ENCODE measurements at regions not wholly inside any gene's neighbourhood (a gene's known extent, or its start where the extent isn't known, plus 50 kb on each side); places are given as distances from the start of the nearest gene placed in this dataset.

DNA sequence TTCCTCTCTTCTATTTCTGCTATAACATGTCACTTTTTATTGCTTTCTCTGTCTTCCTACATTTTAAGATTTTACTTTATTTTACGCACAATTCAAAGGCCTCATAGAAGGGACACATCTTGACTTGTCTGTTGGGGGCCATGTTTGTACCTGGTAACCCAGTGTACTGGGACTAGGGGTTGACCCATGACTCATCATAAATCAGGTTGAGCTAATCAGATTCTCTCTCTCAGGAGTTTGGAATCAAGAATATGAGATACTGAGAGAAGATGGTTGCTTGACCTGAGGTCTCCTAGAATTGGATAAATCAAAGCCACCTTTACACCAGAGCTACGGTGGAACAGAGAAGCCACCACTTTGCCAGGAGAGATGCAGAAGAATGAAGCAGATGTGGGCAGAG lies 153.0 kb downstream of the UXS1 start:
- no peak for DNase-seq (ENCODE audit: low read depth in 3 of 3, low spot score in 1 of 3)

DNA sequence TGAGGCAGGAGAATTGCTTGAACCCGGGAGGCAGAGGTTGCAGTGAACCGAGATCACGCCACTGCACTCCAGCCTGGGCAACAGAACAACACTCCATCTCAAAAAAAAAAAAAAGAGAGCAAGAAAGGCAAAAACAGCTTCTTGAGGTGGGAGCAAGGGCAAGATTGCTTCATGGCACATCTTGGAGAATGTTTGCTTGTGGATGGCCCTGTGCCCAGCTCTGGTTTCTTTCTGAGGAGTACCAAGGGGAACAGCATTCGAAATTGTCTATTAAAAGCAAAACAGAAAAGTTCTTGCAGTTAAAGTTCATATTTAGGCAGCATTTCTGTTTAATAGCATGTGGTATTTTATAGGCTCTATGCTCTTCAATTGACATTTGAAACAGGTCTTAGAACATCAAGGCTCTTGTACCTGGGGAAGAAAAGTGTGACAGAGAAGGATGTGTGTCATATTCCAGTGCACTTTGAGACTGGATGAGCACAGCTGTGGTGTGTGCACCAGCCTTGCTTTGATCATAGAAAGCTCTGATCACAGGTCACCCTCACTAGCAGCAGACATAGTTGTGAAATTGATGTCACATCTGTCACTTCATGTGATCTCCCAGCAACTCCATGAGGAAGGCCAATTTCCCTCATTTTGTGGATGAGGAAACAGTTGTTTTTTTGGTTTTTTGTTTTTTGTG lies 154.3 kb downstream of the UXS1 start:
- DNase-seq (ENCODE audit: low read depth in 3 of 3, low spot score in 1 of 3), result no peak

DNA sequence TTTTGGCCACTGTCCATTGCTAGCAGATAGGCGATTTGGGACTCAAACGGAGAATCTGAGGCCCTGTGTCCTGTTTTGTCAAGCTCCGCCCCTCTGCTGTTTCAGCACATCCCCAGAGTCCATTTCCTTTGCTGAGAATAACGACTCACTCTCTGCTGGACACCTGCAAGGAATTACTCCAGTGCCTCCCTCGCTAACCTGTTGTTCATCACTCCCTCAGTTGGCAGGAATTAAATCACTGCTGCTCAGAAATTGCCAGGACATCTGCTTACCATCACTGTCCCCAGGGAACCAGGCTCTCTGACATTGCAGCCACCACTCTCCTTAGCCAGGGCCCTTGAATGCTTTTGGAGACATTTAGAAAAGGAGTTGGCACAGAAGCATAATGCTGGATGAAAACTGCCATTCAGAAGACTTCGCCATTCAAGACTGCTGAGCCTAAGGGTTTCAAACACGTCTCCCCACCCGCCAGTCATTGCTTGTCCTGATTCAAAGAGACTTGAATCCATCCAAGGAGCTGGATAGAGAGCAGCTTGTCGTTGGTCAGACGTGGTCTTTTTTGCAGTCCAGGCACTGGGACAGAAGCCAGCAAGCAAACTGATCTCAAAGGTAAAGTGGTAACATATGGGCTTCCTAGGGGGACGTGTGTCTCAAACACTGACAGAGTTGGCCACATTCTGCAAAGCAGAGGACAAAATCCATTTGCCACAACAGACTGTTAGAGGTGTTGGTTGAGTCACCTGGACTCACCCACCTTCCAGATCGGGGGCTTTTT lies 155.3 kb downstream of the UXS1 start:
- no peak for DNase-seq (ENCODE audit: low read depth in 3 of 3, low spot score in 1 of 3)

DNA sequence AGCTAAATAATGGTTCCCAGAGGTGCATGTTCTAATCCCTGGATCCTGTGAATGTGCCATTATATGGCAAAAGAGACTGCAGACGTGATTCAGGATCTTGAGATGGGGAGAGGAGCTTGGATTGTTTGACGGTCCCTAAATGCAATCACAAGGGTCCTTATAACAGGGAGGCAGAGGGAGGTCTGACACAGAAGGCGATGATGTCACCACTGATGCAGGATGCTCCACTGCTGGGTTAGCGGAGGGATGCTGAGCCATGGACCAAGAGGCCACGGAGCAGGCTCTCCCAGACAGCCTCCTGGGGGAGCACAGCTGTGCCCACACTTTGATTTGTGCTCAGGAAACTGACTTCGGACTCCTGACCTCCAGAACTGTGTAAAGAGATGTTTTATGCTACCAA lies 156.2 kb downstream of the UXS1 start:
- no peak for DNase-seq (ENCODE audit: low read depth in 3 of 3, low spot score in 1 of 3)

DNA sequence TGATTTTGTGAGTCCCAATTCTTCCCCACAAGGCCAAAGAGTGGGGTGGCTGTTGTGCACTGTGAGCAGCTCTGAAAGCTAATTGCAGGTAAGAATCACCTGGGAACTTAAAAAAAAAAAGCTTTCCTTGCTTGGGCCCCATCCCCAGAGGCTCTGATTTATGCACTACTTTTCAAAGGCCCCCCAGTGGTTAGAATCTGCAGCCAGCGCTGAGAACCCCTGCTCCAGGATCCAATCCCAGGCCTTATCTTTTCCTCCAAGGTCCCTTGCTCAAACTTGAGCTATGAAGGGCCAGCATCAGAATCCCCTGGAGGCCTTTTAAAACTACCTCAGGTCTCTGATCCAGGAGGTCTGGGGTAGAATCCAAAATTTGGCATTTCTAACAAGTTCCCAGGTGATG lies 156.8 kb downstream of the UXS1 start:
- no peak for DNase-seq (ENCODE audit: low read depth in 3 of 3, low spot score in 1 of 3)

DNA sequence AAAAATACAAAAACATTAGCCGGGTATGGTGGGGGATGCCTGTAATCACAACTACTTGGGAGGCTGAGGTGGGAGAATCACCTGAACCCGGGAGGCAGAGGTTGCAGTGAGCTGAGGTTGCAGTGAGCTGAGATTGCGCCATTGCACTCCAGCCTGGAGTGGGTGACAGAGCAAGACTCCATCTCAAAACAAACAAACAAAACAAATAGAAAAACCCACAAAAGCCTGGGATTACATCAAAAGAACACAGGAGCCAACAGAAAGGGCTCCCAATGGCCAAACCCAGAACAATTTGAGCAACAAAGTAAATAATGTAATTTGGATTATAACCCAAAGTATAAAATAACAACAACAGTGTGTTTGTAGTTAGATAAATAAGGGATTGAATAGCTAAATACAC lies 159.8 kb downstream of the UXS1 start:
- no peak for DNase-seq (ENCODE audit: low read depth in 3 of 3, low spot score in 1 of 3)

DNA sequence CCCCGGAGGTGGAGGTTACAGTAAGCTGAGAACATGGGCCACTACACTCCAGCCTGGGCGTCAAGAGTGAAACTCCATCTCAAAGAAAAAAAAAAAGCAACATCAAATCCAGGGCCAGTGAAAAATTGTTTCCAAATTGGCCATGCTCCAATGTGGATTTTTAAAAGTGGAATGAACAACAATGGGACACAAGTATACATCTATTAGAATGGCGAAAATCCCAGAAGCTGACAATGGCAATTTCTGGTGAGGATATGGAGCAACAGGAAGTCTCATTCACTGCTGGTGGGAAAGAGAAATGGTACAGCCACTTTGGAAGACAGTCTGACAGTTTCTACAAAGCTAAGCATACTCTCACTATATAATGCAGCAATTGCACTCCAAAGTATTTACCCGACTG lies 161.4 kb downstream of the UXS1 start:
- DNase-seq (ENCODE audit: low read depth in 3 of 3, low spot score in 1 of 3), result no peak

DNA sequence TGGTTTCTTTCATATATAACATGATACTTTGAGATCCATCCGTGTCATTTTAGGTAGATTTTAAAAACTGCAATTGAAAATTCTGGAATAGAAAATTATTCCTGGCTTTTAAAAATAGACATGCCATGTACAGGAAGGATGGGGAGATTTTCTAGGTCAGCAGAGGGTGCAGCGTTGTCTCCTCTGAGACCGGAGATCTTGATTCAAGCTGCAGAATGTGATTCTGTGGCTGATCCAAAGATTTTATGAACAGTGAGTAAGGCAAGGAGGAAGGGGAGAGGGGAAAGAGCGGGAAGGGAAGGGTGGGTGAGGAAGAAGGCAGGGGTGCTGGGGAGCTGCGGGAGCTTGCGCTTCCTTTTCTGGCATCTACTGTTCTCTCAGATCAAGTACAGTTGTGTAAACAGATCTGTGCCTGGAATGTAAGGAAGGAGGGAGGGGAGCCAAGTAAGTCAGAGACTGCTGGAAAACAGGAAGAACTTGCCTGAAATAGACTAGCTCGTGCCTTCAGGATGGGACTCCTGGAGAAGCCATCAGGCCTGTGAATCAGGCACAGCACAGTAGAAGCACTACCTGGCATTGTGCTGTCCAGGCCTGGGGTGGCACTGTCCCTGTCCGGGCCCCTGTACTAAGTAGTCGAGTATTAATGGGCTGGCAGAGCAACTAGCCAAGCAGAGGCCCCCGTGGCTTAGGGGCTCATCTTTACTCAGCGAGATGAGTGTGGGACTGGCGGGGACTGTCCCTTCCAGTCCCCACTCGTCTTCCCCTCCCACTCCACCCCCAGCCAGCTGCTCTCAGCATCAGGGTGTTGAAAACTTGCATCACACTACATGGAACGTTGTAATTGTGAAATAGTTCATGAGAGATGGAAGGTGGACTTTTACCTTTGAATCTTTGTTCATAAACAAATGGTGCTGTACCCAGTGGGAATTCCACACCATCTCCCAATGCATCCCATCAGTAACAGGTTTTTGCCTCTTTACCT lies 163.5 kb downstream of the UXS1 start:
- peak in 1 of 3 donors; percentile 24 for DNase-seq (ENCODE audit: low read depth in 3 of 3, low spot score in 1 of 3)

DNA sequence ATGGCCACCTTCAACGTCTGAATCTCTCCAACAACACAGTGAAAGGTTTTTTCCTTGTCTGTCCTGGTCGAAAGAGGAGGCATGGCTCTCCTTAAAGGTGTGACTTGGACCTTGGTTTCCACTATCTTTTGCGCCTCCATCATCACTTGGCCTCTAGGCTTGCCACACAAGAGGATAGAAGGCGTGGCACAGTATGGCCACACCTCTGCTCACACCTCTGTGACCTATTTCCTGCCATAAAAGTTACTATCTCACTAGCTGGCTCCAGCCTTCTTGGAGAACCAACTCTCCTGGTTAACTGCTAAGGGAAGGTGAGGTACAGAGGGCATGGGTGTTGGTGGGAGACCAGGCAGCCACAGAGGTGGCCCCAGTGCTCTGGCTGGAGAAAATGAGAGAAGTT lies 165.9 kb downstream of the UXS1 start:
- DNase-seq (ENCODE audit: low read depth in 3 of 3, low spot score in 1 of 3), result no peak

DNA sequence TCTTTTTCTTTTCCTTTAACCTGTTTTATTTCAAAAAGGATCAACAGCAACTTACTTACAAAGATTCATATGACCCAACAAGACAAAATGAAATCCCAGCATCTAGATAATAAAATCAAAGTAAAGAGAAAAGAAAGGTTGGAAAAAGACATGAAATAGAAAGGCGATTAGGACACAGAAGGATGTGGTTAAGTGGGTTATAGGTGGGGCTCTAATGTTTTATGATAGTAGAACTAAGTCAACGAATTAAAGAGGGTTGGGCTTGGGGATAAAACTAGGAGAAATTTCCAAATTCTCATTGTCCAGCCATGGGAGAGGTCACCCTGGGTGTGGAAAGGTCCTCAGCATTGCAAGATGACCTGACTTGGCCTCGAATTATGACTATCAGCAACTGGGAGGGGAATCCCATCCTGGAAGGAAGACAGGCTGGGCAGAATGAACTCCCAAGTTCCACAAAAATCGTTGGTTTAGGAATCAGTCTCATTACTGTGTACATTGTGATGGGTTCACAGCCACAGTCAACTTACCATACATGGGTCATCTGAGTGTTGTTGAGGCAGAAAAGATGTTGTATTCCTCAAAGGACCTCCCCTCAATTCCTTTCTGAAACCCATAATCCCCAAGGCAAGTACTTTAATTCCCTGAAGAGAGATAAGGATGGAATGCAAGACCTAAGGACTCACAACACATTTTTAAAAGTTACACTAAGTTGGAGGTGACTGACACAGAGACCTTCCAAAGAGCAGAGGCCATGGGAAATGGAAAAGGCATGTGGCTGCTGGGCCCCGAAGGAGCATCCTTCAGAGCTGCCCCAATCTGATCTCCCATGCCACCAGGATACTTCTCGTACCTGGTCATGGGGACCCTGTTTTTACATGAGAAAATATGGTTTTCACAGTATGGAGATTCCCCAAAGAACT lies 167.6 kb downstream of the UXS1 start:
- DNase-seq (ENCODE audit: low read depth in 3 of 3, low spot score in 1 of 3), result no peak

DNA sequence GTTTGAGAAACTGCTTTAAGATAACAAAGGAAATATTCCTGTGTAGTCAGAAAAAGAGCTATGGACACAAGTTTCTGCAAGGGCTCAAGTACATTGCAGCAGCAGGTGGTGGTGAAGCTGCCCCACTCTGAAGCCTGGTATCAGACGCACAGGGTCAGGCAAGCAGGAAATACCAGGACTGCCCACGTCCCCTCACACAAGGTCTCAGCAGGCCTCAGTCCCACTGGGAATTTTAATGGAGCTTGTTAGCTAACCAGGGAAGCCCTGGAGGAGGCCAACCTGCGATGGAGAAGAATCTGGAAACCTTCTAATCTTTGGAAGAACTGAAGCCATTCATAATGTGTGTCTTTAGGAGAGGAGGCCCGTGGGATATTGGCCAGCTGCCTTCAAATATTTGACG lies 168.3 kb downstream of the UXS1 start:
- no peak for DNase-seq (ENCODE audit: low read depth in 3 of 3, low spot score in 1 of 3)

DNA sequence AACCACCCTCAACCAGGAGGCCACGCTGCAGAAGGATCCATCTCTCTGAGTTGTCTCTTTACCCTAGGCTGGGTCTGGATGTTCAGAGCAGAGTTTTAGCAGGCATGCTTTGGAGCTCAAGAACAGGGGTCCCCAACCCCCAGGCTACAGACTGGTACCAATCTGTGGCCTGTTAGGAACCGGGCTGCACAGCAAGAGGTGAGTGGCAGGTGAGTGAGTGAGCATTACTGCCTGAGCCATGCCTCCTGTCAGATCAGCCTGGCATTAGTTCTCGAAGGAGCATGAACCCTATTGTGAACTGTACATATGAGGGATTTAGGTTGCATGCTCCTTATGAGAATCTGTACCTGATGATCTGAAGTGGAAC lies 172.5 kb downstream of the UXS1 start:
- DNase-seq (ENCODE audit: low read depth in 3 of 3, low spot score in 1 of 3), result no peak

DNA sequence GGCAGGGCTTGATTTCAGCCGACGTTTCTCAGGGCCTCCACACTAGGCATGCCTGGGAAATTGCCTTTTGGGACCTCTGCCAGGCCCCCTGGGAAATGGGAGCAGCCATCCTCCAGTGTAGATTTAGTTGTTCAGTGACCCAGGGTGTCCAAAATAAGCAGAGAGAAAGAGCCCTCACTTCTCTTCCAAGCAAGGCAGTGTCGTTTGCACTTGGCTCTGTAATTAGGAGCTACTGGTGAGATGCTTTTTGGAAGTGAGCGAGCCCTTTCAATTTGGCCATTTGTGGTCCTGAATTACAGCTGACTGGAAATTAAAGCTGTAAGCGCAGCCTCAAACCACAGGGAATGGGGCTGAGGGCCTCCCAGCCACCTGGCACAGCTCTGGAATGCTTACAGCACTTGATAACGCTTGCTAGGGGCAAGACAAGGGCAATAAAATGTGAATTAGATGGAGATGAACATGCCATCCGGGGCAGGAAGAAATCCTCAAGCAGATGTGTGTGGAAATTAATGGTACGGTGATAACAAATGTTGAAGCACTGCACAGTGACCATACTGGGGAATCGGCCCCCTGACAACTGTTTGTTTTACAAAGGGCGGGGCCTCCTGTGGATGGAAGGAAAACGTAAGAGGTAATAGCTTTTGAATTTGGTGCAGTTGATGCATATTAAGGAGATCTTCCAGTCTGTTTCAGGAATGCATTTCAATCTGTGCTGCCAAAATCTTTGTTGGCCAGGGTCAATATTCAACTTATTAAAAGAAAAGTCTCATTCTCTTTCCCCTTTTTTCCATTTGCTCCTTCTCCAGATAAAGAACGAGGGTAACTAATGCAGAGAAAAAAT lies 173.1 kb downstream of the UXS1 start:
- DNase-seq (ENCODE audit: low read depth in 3 of 3, low spot score in 1 of 3), result no peak

DNA sequence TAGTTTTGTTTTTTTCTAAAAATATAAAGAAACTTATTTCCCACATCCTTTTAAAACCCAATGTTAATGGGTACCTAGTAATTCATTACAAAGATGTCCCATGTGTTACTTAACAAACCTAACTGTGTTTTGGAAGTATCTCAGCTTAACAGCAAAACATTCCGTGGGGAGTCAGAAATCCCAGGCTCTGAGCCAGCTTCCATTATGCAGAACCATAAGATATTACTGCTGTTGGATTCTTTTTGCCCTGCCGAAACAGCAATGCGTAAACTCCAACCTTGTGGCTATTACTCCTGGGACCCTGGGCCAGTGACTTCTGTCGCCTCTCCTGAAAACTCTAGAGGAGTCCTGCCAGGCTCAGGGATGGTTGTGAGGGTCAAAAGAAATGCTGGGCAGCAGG lies 174.1 kb downstream of the UXS1 start:
- DNase-seq (ENCODE audit: low read depth in 3 of 3, low spot score in 1 of 3), result no peak

DNA sequence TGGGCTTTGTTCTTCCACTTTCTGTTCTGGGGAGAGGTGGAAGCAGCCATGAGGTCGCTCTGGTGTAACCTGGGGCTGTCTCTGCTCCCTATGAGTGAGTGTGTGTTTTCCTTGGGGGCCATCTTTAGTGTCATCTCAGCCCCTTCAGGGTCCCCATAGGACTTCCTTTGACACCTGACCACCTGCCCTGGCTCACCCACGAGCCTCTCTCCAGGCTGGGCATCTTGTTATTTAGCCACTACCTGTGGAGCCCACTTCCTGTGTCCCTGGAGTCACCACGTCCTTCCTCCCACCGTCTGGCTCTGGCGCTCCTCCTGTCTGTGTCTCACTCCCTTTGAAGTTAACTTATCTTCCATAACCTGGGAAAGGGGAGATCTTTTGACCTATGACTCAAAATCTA lies 176.0 kb downstream of the UXS1 start:
- no peak for DNase-seq (ENCODE audit: low read depth in 3 of 3, low spot score in 1 of 3)

DNA sequence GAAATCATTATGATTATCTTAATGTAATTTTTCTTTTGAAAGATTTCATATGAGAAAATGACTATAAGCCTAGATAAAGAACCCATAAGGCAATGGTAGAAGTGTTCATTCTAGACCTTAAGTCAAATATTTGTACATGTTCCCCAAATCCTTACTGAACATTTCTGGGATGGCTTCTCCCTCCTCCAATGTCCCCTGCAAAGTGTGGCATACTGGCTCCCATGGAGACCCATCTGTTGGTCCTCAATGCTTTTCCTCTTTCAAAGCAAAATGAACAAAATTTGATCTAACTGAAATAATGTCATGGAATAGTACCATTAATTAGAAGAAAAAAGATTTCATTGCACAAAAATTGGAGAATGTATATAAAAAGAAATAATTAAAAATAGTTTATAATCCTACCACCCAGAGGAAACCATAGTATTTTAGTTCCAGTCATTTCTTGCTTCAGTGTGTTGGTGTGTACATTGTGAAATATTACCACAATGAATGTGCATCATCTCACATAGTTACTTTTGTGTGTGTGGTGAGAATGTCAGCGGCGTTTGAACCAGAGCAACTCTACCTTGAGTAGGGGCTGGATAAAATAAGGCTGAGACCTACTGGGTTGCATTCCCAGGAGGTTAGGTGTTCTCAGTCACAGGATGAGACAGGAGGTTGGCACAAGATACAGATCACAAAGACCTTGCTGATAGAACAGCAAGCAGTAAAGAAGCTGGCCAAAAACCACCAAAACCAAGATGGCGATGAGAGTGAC lies 181.3 kb downstream of the UXS1 start:
- no peak for DNase-seq (ENCODE audit: low read depth in 3 of 3, low spot score in 1 of 3)

DNA sequence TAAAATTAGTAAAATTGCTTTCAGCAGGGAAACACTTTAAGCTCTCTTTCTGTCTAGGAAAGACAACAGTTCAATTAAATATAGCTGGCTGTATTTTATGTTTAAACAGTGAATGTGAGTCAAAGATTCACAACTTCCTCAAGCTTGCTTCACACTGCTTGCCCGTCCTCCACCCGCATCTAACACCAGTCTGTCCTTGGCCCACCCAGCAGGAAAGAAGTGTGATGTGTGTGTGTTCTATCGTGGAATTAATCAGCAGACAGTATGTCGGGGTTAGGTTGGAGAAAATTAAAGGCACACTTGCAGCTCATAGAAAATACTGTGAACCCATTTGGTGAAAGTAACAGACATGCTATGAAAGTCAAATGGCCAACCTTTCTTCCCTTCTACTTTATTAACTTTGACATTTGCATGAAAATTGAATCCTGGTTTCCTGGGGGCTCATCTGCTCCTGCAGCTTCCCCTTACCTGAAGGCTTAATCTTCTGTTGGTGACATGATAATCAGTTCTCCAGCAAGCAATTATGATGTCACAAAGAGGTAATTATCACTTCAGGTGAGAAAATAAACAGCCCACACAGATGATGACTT lies 182.0 kb downstream of the UXS1 start:
- DNase-seq (ENCODE audit: low read depth in 3 of 3, low spot score in 1 of 3), result no peak

DNA sequence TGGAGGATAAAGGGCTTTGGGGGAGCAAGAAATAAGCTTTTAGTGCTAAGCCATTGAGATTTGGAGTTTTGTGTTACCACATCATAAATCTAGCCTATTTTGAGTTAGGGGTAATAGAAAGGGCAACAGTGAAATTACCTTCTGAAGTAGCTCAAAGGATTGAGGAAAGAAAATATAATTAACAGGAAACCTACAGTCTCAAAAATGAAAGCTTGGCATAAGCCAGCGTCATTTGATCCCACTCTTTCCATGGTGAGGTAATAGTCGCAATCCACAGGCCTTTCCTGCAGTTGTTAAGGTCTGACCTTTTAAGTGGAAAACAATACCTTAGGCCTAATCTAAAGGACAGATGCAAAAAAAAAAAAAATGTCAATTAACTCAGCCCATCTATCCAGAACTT lies 182.7 kb downstream of the UXS1 start:
- no peak for DNase-seq (ENCODE audit: low read depth in 3 of 3, low spot score in 1 of 3)

Data from stimulated activated CD4-positive, alpha-beta T cell treated with anti-CD3 and anti-CD28 coated beads, TNF-alpha, amount 100 ng/mL, for 1 hour (primary cell).